A673 (cell line): ENCODE measurements at regions not wholly inside any gene's neighbourhood (a gene's known extent, or its start where the extent isn't known, plus 50 kb on each side); places are given as distances from the start of the nearest gene placed in this dataset.

ENCODE experiments used
- BruUV-seq: library from RNA; stranded (reverse); fragments of 400-500 nt; replicated peaks from 2 replicates; lab custom pipeline; 2021; lab: Mats Ljungman, UMichigan
- CTCF ChIA-PET: fragments of 300-600 bp; sonication (Branson Sonifier 250); formaldehyde crosslinking; loops from one replicate; lab custom pipeline; 2022; ENCODE audit warnings: antibody characterized with exemption; lab: Charles Lee
- POLR2A ChIA-PET: fragments of 300-600 bp; sonication (Branson Sonifier 250); formaldehyde crosslinking; loops from one replicate; lab custom pipeline; 2022; ENCODE audit warnings: antibody characterized with exemption; ENCODE audit not compliant: low non-redundant PET; lab: Charles Lee
- DNase-seq: peaks from one replicate; pipeline ENCODE4 v3.0.0-alpha.2; 2015; ENCODE audit warnings: low spot score
- H3K27ac ChIP-seq: fragments of 200-600 bp; sonication (generic); 2 replicates; pipeline ENCODE4 v1.5.1; 2016; ENCODE audit warnings: mixed run types, low read depth, mild to moderate bottlenecking, mixed read lengths, antibody characterized with exemption, low read length; ENCODE audit not compliant: poor library complexity, severe bottlenecking
- H3K27me3 ChIP-seq: fragments of 200-600 bp; sonication (generic); replicated peaks from 2 replicates; pipeline ENCODE4 v1.6.1; 2017; ENCODE audit warnings: mixed run types, low read depth, mild to moderate bottlenecking, mixed read lengths, antibody characterized with exemption, low read length; ENCODE audit not compliant: insufficient read depth, poor library complexity
- H3K36me3 ChIP-seq: fragments of 200-600 bp; sonication (generic); 2 replicates; pipeline ENCODE4 v1.6.1; 2016; ENCODE audit warnings: mixed run types, mild to moderate bottlenecking, mixed read lengths, antibody characterized with exemption, low read length; ENCODE audit not compliant: insufficient read depth, poor library complexity, severe bottlenecking
- H3K4me1 ChIP-seq: fragments of 200-600 bp; sonication (generic); 2 replicates; pipeline ENCODE4 v1.6.1; 2017; ENCODE audit warnings: mixed run types, mild to moderate bottlenecking, mixed read lengths, antibody characterized with exemption, low read length; ENCODE audit not compliant: insufficient read depth, poor library complexity, severe bottlenecking
- H3K4me3 ChIP-seq: fragments of 200-600 bp; sonication (generic); 2 replicates; pipeline ENCODE4 v1.5.1; 2016; ENCODE audit warnings: low read depth, mixed run types, mild to moderate bottlenecking, mixed read lengths, low read length; ENCODE audit not compliant: poor library complexity, severe bottlenecking
- H3K9me3 ChIP-seq: fragments of 200-600 bp; sonication (generic); 2 replicates; pipeline ENCODE4 v1.6.1; 2016; ENCODE audit warnings: mixed run types, low read depth, mild to moderate bottlenecking, mixed read lengths, antibody characterized with exemption, low read length; ENCODE audit not compliant: poor library complexity, severe bottlenecking
- EZH2 ChIP-seq: fragments of 200-600 bp; sonication (generic); IDR thresholded peaks from 2 replicates; pipeline ENCODE4 v1.6.1; 2017; ENCODE audit warnings: borderline replicate concordance, low read depth, mild to moderate bottlenecking, mixed read lengths, antibody characterized with exemption, low read length; ENCODE audit not compliant: poor library complexity, severe bottlenecking
- intact Hi-C: fragments of 100-400 bp; cut with micrococcal nuclease; formaldehyde crosslinking; loops from one replicate; pipeline ENCODE4 v1.10.0; 2022; ENCODE audit not compliant: unreplicated experiment
- TF ChIP-seq, protein P1 (sequence below): fragments of 300-800, 200-600 bp; sonication (generic); conservative IDR thresholded peaks from 2 replicates; pipeline ENCODE4 v1.5.1; 2017; ENCODE audit warnings: low read depth, mild to moderate bottlenecking, antibody characterized with exemption, low read length, moderate library complexity, mixed read lengths

DNA sequence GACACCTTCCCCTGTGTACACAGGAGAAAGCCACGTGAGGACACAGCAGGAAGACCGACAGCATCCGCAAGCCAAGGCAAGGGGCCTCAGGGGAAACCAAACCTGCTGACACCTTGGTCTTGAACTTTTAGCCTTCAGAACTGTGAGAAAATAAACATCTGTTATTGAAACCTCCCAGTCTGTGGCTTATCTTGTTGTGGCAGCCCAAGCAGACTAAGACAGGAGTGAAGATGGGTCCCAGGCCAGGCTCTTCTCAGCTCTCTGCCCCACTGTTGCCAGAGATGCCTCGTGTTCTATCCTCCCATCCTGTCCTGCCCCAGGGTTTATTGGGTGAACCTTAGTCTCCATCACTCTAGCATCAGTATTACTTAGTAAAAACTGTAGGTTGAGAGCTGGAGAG lies 236.3 kb downstream of the MATN1 start:
- no peaks in the 10 kb centered on the region for H3K36me3 ChIP-seq
- CTCF ChIA-PET = no interaction called here
- DNase-seq = no peak
- intact Hi-C loops = no loop called here
- no peak overlapping the region for H3K27ac ChIP-seq
- BruUV-seq = no TSS peak
- POLR2A ChIA-PET = no interaction called here
- H3K4me3 ChIP-seq = no peak overlapping the region
- H3K4me1 ChIP-seq = no peaks in the 10 kb centered on the region
- H3K27me3 ChIP-seq = no peaks in the 10 kb centered on the region
- peaks cover 10% of the 10 kb centered on the region for H3K9me3 ChIP-seq
- TF ChIP-seq, protein P1, sequence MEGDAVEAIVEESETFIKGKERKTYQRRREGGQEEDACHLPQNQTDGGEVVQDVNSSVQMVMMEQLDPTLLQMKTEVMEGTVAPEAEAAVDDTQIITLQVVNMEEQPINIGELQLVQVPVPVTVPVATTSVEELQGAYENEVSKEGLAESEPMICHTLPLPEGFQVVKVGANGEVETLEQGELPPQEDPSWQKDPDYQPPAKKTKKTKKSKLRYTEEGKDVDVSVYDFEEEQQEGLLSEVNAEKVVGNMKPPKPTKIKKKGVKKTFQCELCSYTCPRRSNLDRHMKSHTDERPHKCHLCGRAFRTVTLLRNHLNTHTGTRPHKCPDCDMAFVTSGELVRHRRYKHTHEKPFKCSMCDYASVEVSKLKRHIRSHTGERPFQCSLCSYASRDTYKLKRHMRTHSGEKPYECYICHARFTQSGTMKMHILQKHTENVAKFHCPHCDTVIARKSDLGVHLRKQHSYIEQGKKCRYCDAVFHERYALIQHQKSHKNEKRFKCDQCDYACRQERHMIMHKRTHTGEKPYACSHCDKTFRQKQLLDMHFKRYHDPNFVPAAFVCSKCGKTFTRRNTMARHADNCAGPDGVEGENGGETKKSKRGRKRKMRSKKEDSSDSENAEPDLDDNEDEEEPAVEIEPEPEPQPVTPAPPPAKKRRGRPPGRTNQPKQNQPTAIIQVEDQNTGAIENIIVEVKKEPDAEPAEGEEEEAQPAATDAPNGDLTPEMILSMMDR = no peak
- TF ChIP-seq EZH2 = no peak

DNA sequence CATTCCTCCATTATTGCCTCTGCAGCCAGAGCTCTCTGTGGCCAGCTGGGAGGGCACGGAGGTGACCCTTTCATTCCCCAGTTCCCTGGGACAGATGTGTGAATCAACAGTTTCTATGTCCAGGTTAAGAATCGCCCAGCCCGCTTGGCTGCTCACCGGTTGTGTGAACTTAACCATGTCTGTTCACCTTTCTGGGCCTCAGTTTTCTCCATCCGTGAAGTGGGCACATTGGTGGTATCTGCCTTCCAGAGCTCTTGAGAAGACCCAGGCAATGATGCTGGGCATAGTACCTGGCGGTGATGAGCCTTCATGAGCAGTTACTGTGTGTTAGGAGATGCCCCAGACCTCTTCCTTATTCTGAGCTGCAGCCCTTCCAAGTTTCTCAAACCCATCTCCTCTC lies 238.3 kb downstream of the MATN1 start:
- CTCF ChIA-PET = no interaction called here
- POLR2A ChIA-PET = no interaction called here
- Histone ChIP-seq H3K27me3 (no peaks in the 10 kb centered on the region), H3K36me3 (no peaks in the 10 kb centered on the region), H3K9me3 (peaks cover 23% of the 10 kb centered on the region), H3K4me1 (no peaks in the 10 kb centered on the region), H3K27ac (no peak overlapping the region), H3K4me3 (no peak overlapping the region)
- TF ChIP-seq EZH2 = no peak
- TF ChIP-seq, protein P1 = no peak
- intact Hi-C loops = no loop called here
- no TSS peak for BruUV-seq
- no peak for DNase-seq

DNA sequence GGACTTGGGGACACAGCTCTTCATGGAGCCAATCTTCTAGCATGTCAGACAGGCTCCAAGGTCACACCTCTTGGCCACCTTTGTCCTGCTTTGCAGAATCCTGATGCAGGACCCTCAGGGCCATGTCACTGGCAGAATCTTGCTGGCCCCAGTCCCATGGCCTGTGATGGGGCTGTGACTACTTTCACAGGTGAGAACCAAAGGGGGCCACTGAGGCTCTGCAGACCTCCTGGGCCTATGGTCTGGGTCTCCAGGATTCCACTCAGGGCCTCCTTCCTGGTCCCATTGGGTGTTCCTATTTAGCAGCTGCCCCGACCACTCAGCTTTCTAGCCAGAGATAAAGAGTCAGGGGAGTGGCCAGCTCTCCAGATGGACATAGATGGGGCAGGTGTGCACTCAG lies 238.7 kb downstream of the MATN1 start:
- POLR2A ChIA-PET = no interaction called here
- H3K36me3 ChIP-seq = no peaks in the 10 kb centered on the region
- no peak overlapping the region for H3K27ac ChIP-seq
- no peaks in the 10 kb centered on the region for H3K4me1 ChIP-seq
- intact Hi-C loops = no loop called here
- no TSS peak for BruUV-seq
- TF ChIP-seq EZH2 = no peak
- TF ChIP-seq, protein P1 = no peak
- H3K4me3 ChIP-seq = no peak overlapping the region
- CTCF ChIA-PET = no interaction called here
- peaks cover 23% of the 10 kb centered on the region for H3K9me3 ChIP-seq
- no peak for DNase-seq
- H3K27me3 ChIP-seq = no peaks in the 10 kb centered on the region
